HEK293 (cell line): ENCODE measurements at regions not wholly inside any gene's neighbourhood (a gene's known extent, or its start where the extent isn't known, plus 50 kb on each side); places are given as distances from the start of the nearest gene placed in this dataset.

Experiments used
- TCF7L2 ChIP-seq: IDR thresholded peaks from 2 replicates; pipeline ENCODE4 v1.6.1; 2011; ENCODE audit warnings: low read depth, mild to moderate bottlenecking, inconsistent platforms, low read length, moderate library complexity, borderline replicate concordance
- ZNF24 ChIP-seq: fragments of 450-650 bp; formaldehyde crosslinking; IDR thresholded peaks from 2 replicates; pipeline ENCODE4 v1.5.1; 2016; ENCODE audit warnings: missing biosample characterization, missing genetic modification characterization
- TF ChIP-seq, protein P1 (sequence below): IDR thresholded peaks from 2 replicates; pipeline ENCODE4 v1.6.1; 2011; ENCODE audit warnings: mild to moderate bottlenecking, low read depth, low read length, borderline replicate concordance

DNA sequence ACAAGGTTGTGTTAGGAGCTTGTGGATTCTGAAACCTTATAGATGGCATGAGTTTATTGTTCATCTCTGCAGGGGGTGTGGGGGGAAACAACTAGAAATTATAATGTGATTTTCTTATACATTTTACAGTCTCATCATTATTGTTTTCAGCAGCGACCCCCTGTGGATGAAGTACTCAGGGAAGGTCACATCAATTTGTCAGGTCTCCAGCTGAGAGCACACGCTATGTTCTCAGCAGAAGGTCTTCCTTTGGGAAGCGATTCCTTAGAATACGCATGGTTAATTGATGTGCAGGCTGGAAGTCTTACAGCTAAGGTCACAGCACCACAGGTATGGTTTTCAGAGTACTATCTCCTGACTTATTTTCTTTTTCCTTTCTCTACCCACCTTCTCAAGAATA is 72.2 kb downstream of the BLTP1 start:
- TF ChIP-seq TCF7L2 (no peak), ZNF24 (tag by site-specific recombination) (no peak)
- TF ChIP-seq, protein P1, sequence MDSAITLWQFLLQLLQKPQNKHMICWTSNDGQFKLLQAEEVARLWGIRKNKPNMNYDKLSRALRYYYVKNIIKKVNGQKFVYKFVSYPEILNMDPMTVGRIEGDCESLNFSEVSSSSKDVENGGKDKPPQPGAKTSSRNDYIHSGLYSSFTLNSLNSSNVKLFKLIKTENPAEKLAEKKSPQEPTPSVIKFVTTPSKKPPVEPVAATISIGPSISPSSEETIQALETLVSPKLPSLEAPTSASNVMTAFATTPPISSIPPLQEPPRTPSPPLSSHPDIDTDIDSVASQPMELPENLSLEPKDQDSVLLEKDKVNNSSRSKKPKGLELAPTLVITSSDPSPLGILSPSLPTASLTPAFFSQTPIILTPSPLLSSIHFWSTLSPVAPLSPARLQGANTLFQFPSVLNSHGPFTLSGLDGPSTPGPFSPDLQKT: no peak
